ENCODE measurements at regions not wholly inside any gene's neighbourhood (a gene's known extent, or its start where the extent isn't known, plus 50 kb on each side); places are given as distances from the start of the nearest gene placed in this dataset.
"Not testable (repeated sequence)": the region's sequence is repeated elsewhere in the genome, so short reads cannot be mapped to it uniquely, and the experiment has no call there.

DNA sequence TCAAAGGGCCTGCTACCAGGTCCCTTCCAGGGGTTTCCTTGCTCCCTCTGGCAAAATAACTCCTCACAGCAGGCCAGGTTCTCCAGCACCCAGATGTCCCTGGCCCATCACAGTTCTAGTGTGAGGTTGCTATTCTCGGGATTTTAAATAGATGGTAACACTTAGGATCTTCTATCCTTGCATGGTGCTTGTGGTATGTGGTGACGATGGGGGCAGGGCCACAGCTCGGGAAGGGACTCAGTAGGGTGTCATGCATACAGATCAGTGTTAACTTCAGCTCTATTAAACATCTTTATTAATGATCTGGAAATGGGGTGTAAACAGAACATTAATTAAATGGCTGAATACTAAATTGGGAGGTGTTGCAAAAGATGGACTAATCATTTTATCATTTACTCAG is 323.8 kb downstream of the QKI start:
- H3K36me3 Mint-ChIP-seq (ENCODE audit: low read depth): no peaks in the 10 kb centered on the region
- no peak for DNase-seq
- H3K4me3 Mint-ChIP-seq: no peak overlapping the region
- peaks cover 7% of the 10 kb centered on the region for H3K27me3 Mint-ChIP-seq
- H3K9me3 Mint-ChIP-seq: no peaks in the 10 kb centered on the region
- H3K4me1 Mint-ChIP-seq: no peaks in the 10 kb centered on the region
- intact Hi-C loops (cut with micrococcal nuclease): no loop called here
- no peak overlapping the region for H3K27ac Mint-ChIP-seq

- peaks cover 6% of the 10 kb centered on the region for H3K27me3 Mint-ChIP-seq
These were observed 320.6 kb downstream of the QKI start for GRCh38 chr6:163735076-163735475.

DNA sequence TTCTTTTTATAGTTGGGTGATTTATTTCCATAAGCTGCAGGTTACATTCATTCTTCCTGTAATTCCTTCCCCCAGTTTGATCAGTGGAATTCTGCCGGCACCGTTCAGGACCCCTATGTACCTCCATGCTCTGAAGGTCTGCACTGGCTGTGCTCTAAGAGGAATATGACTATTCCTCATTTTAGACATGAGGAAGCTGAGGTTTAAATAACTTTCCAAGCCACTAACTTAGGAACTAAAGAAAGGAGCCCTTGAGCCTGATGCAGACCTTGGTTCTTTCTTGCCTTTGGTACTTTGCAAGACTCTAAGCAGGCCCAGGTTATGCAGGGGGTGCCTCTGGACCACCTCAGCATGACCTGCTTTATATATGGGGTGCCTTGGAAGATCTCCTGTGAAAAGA is 318.5 kb downstream of the QKI start:
- intact Hi-C loops (cut with micrococcal nuclease): no loop called here
- Mint-ChIP-seq H3K27me3 (peaks cover 5% of the 10 kb centered on the region), H3K27ac (no peak overlapping the region), H3K4me3 (no peak overlapping the region), H3K36me3 (ENCODE audit: low read depth) (no peaks in the 10 kb centered on the region), H3K4me1 (no peaks in the 10 kb centered on the region), H3K9me3 (no peaks in the 10 kb centered on the region)
- no peak for DNase-seq

More at GRCh38 chr6:163735076-163735475, 320.6 kb downstream of the QKI start:
- Mint-ChIP-seq H3K27ac (no peak overlapping the region), H3K36me3 (ENCODE audit: low read depth) (no peaks in the 10 kb centered on the region), H3K4me1 (no peaks in the 10 kb centered on the region), H3K4me3 (no peak overlapping the region), H3K9me3 (no peaks in the 10 kb centered on the region)
- no peak for DNase-seq
- intact Hi-C loops (cut with micrococcal nuclease): no loop called here

- H3K4me3 Mint-ChIP-seq: no peak overlapping the region
- intact Hi-C loops (cut with micrococcal nuclease): no loop called here
- H3K36me3 Mint-ChIP-seq (ENCODE audit: low read depth): no peaks in the 10 kb centered on the region
- no peak overlapping the region for H3K27ac Mint-ChIP-seq
- no peaks in the 10 kb centered on the region for H3K9me3 Mint-ChIP-seq
- peaks cover 5% of the 10 kb centered on the region for H3K27me3 Mint-ChIP-seq
- no peaks in the 10 kb centered on the region for H3K4me1 Mint-ChIP-seq
- DNase-seq: no peak
These were observed 318.0 kb downstream of the QKI start for GRCh38 chr6:163732479-163732878.

- DNase-seq; intact Hi-C loops (cut with micrococcal nuclease); H3K27me3 Mint-ChIP-seq; H3K4me1 Mint-ChIP-seq; H3K4me3 Mint-ChIP-seq; H3K27ac Mint-ChIP-seq; H3K36me3 Mint-ChIP-seq (ENCODE audit: low read depth); H3K9me3 Mint-ChIP-seq: not testable (repeated sequence)
These were observed 317.5 kb downstream of the QKI start for GRCh38 chr6:163732014-163732351.

DNA sequence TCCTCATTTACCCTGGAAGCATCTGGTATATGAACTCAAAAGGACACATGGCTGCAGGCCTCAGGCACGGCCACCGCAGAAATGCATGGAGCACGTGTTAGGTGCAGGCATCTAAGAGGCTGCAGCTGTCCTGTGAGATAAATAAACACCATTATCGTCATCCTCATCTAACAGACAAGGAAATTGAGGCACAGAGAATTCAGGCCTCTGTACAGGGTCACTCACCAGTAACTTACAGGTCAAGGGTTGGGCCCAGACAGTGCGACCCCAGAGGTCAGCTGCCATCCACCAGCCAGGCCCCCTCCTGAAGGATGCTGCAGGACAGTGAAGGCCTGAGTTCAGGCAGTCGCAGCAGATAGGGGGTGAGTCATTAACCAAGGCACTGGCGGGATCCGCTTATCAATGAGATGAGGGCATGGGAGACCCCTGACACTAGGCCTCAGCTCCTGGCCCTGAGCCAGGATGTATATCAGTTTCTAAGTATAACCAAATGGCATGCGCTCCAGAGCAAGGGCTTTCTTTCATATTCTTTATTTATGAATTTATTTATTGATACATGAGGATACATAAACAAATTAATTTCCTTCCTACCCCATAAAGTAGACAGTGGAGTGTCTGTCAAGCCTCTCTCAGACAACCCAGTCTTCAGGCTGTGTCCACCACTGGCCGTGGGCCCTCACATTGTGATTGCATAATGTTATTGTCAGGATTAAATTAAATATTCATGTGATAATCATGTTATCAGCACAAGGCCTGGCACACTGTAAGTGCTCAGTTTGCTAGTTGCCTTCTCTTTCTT is 316.9 kb downstream of the QKI start:
- H3K27ac Mint-ChIP-seq: no peak overlapping the region
- no peak overlapping the region for H3K4me3 Mint-ChIP-seq
- intact Hi-C loops (cut with micrococcal nuclease): no loop called here
- H3K4me1 Mint-ChIP-seq: no peaks in the 10 kb centered on the region
- no peaks in the 10 kb centered on the region for H3K36me3 Mint-ChIP-seq (ENCODE audit: low read depth)
- H3K27me3 Mint-ChIP-seq: peaks cover 5% of the 10 kb centered on the region
- H3K9me3 Mint-ChIP-seq: no peaks in the 10 kb centered on the region
- no peak for DNase-seq

GRCh38 chr6:163730246-163731210 is 316.0 kb downstream of the QKI start:
- intact Hi-C loops (cut with micrococcal nuclease): no loop called here

GRCh38 chr6:163729127-163729872 is 314.8 kb downstream of the QKI start:
- intact Hi-C loops (cut with micrococcal nuclease): no loop called here
- Mint-ChIP-seq H3K9me3 (no peaks in the 10 kb centered on the region), H3K27ac (no peak overlapping the region), H3K36me3 (ENCODE audit: low read depth) (no peaks in the 10 kb centered on the region), H3K4me1 (no peaks in the 10 kb centered on the region), H3K4me3 (no peak overlapping the region), H3K27me3 (peaks cover 3% of the 10 kb centered on the region)
- DNase-seq: no peak

More at GRCh38 chr6:163730246-163731210, 316.0 kb downstream of the QKI start:
- no peaks in the 10 kb centered on the region for H3K9me3 Mint-ChIP-seq
- no peak for DNase-seq
- no peaks in the 10 kb centered on the region for H3K4me1 Mint-ChIP-seq
- H3K27me3 Mint-ChIP-seq: peaks cover 5% of the 10 kb centered on the region
- no peak overlapping the region for H3K27ac Mint-ChIP-seq
- no peaks in the 10 kb centered on the region for H3K36me3 Mint-ChIP-seq (ENCODE audit: low read depth)
- H3K4me3 Mint-ChIP-seq: no peak overlapping the region

GRCh38 chr6:163728442-163729126 is 314.1 kb downstream of the QKI start:
- H3K4me3 Mint-ChIP-seq: no peak overlapping the region
- DNase-seq: no peak

GRCh38 chr6:163726037-163726695 is 311.6 kb downstream of the QKI start:
- H3K9me3 Mint-ChIP-seq: no peaks in the 10 kb centered on the region
- H3K4me1 Mint-ChIP-seq: no peaks in the 10 kb centered on the region
- H3K27me3 Mint-ChIP-seq: no peaks in the 10 kb centered on the region
- H3K27ac Mint-ChIP-seq: no peak overlapping the region
- DNase-seq: no peak
- no peaks in the 10 kb centered on the region for H3K36me3 Mint-ChIP-seq (ENCODE audit: low read depth)
- intact Hi-C loops (cut with micrococcal nuclease): no loop called here
- H3K4me3 Mint-ChIP-seq: no peak overlapping the region

More at GRCh38 chr6:163728442-163729126, 314.1 kb downstream of the QKI start:
- no peaks in the 10 kb centered on the region for H3K36me3 Mint-ChIP-seq (ENCODE audit: low read depth)
- peaks cover 2% of the 10 kb centered on the region for H3K27me3 Mint-ChIP-seq
- H3K9me3 Mint-ChIP-seq: no peaks in the 10 kb centered on the region
- intact Hi-C loops (cut with micrococcal nuclease): no loop called here
- H3K4me1 Mint-ChIP-seq: no peaks in the 10 kb centered on the region
- H3K27ac Mint-ChIP-seq: no peak overlapping the region

DNA sequence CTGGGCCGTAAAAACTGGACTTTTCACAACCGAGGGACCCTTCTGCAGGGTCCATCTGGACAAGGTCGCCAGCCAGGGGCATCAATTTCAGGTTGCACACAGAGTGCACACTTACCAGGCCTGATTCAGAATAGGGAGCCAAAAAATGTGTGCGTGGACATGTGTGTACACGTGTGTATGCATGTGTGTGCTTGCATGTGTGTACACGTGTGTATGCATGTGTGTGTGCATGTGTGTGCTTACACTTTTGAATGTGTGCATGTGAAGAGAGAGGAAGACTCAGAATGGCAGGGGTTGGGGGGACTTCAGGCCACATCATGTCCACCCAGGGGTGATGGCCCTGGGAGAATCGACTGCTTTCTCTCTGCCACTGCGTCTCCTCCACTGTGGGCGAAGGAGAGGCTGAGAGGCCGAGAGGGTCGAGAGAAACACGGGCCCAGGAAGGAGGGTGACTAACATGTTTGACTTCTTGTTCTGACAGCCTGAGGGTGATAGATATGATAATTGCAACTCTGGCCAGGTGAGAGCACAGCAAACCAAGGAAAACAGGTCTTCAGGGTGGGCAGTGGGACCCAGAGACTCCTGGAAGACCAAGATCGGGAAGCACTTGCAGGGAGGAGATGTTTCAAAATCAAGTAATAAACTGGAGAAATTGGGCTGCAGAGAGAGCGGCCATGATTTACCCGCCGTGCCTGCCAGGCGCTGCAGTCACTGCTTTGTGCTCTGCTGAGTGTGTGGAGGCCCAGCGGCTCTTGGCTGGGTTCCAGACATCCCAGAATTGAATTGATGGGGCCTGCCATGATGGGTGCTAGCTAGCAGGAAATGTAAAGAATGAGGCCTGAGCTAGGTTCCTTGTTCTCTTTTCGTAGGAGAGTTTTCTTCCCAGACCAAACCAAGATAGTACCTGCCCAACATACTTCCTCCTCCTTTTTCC is 310.8 kb downstream of the QKI start:
- H3K27ac Mint-ChIP-seq: no peak overlapping the region

DNA sequence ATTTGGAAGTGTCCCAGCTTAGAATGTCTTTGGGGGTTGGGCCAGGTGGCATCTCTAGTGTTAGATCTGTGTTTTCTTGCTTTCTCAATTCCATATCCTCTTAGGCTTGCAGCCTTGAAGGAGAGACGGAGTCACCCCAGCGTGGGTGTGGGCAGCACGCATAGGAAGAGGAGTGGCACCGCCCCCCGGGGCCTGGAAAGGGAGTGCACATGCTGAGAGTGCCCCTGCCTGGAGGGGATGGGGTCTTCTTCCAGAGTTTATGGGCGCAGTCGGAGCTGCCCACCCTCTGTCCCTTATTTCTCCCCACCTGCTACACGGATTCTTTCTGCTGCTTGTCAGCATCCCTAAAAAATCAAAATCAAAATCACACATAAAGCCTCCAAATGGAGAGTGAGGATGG is 309.7 kb downstream of the QKI start:
- no peaks in the 10 kb centered on the region for H3K27me3 Mint-ChIP-seq
- no peaks in the 10 kb centered on the region for H3K36me3 Mint-ChIP-seq (ENCODE audit: low read depth)
- H3K27ac Mint-ChIP-seq: no peak overlapping the region
- H3K4me1 Mint-ChIP-seq: no peaks in the 10 kb centered on the region
- intact Hi-C loops (cut with micrococcal nuclease): no loop called here
- H3K4me3 Mint-ChIP-seq: no peak overlapping the region
- H3K9me3 Mint-ChIP-seq: no peaks in the 10 kb centered on the region
- DNase-seq: no peak

More for the DNA sequence above, 310.8 kb downstream of the QKI start:
- H3K4me3 Mint-ChIP-seq: no peak overlapping the region
- no peaks in the 10 kb centered on the region for H3K4me1 Mint-ChIP-seq
- no peaks in the 10 kb centered on the region for H3K27me3 Mint-ChIP-seq
- DNase-seq: no peak
- no peaks in the 10 kb centered on the region for H3K36me3 Mint-ChIP-seq (ENCODE audit: low read depth)
- no peaks in the 10 kb centered on the region for H3K9me3 Mint-ChIP-seq
- intact Hi-C loops (cut with micrococcal nuclease): no loop called here
